Body of pancreas (tissue), 4 donors: ENCODE measurements at regions not wholly inside any gene's neighbourhood (a gene's known extent, or its start where the extent isn't known, plus 50 kb on each side); places are given as distances from the start of the nearest gene placed in this dataset.

Experiments used
- ATAC-seq: fragments of 150-250 bp; one replicate; pipeline ENCODE4 v1.9.1; 2016
- DNase-seq, 4 donors: peaks; one replicate each; pipeline ENCODE4 v3.0.0-alpha.2; 2019
- H3K27ac ChIP-seq, 4 donors: fragments of 200-600 bp; sonication (generic); 1 replicate in 3 of 4; 2 replicates in 1 of 4; pipeline versions ENCODE4 v1.5.1 to v1.6.1; 2016 to 2019; ENCODE audit warnings: mild to moderate bottlenecking in 1 of 4, mixed read lengths in 1 of 4, moderate library complexity in 1 of 4
- H3K27me3 ChIP-seq, 2 donors: fragments of 200-600 bp; sonication (generic); one replicate each; pipeline ENCODE4 v1.6.0; 2016; ENCODE audit warnings: mild to moderate bottlenecking in 1 of 2
- H3K36me3 ChIP-seq, 2 donors: fragments of 200-600 bp; sonication (generic); replicated peaks in 1 of 2; 2 replicates each; pipeline ENCODE4 v1.5.1; 2016; ENCODE audit warnings: low read depth in 2 of 2; ENCODE audit not compliant: insufficient read depth in 1 of 2
- H3K4me1 ChIP-seq: fragments of 200-600 bp; sonication (generic); one replicate; pipeline ENCODE4 v1.6.0; 2016
- H3K4me3 ChIP-seq, 2 donors: fragments of 200-600 bp; sonication (generic); 1 replicate in 1 of 2; 2 replicates in 1 of 2; pipeline ENCODE4 v1.5.1; 2016 to 2019
- H3K9me3 ChIP-seq, 3 donors: fragments of 200-600 bp; sonication (generic); 1 replicate in 2 of 3; 2 replicates in 1 of 3; pipeline ENCODE4 v1.5.1; 2016
- CTCF ChIP-seq, 7 experiments: fragments of 450-650 bp in 4 of 7; fragments of 200-600 bp in 3 of 7; sonication (generic) in 3 of 7; IDR thresholded peaks; one replicate each; pipeline ENCODE4 v1.5.1; 2016 to 2019; ENCODE audit warnings: antibody characterized with exemption in 7 of 7
- POLR2A ChIP-seq, 3 donors: fragments of 450-650 bp; IDR thresholded peaks; one replicate each; pipeline ENCODE4 v1.6.1; 2016; ENCODE audit warnings: antibody characterized with exemption in 3 of 3, mild to moderate bottlenecking in 2 of 3
- WGBS, 2 donors: methylation state at CpG; one replicate each; pipeline ENCODE4 v1.1.5; 2017; 5-methylcytosine and 5-hydroxymethylcytosine counted together
- intact Hi-C: fragments of 100-400 bp; cut with DNase I; formaldehyde crosslinking; loops from one replicate; pipeline ENCODE4 v1.15.1; 2023

DNA sequence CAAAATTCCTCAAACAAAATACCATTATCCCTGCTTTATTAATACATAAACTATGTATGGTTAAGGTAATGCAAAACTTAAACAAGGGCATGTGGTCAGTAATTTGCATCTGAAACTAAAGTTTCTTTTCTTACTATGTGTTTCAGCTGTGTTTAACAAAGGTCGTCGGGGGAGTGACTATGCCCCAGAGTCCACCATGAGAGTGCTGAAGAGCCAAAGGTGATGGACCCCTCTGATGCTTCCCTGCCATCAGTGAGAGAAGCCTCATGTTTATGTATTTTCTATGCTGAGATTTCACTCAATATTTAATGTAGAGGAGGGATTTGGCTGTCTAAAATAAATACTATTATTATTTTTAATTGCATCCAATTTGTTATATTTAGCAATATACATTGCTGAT is 707.2 kb upstream of the REG3G start:
- no peaks in the 10 kb centered on the region for H3K27me3 ChIP-seq
- 45 to 58% methylated on average over 2 of the region's 2 CpGs for WGBS, 2 donors
- TF ChIP-seq CTCF (IDR thresholded peaks at IDR 0.05), result no peak
- no peak for TF ChIP-seq POLR2A (IDR thresholded peaks at IDR 0.05)
- intact Hi-C loops, result no loop called here
- DNase-seq, result no peak
- no peak overlapping the region for H3K27ac ChIP-seq
- no peaks in the 10 kb centered on the region for H3K36me3 ChIP-seq
- no peak overlapping the region for H3K4me3 ChIP-seq
- ATAC-seq, result no peak
- H3K4me1 ChIP-seq, result no peaks in the 10 kb centered on the region
- H3K9me3 ChIP-seq, result no peaks in the 10 kb centered on the region

DNA sequence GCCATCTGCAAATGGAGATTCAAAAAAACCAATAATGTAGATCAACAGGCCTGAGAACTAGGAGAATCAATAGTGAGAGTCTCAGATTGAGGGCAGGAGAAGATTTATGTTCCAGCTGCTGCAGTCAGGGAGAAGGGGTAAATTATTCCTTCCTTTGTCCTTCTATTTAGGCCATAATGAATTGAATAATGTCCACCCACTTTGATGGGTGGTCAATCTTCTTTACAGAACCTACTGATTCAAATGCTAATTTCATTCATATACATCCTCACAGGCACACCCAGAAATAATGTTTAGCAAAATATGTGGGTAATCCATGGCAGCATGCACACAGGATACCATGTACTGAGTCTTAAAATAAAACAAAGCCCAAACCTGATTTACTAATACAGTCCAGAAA is 695.3 kb upstream of the REG3G start:
- DNase-seq, result no peak

GRCh38 chr2:78351208-78351607 is 674.3 kb upstream of the REG3G start:
- H3K4me1 ChIP-seq, result no peaks in the 10 kb centered on the region
- no peaks in the 10 kb centered on the region for H3K36me3 ChIP-seq
- H3K4me3 ChIP-seq, result no peak overlapping the region
- intact Hi-C loops, result no loop called here
- no peak overlapping the region for H3K27ac ChIP-seq
- 30 to 37% methylated on average over 3 of the region's 3 CpGs for WGBS, 2 donors
- DNase-seq, result no peak
- H3K9me3 ChIP-seq, result no peaks in the 10 kb centered on the region
- ATAC-seq, result no peak
- peak in 3 of 7 experiments; percentile 10 to 26 (median 18) for TF ChIP-seq CTCF (IDR thresholded peaks at IDR 0.05)
- TF ChIP-seq POLR2A (IDR thresholded peaks at IDR 0.05), result no peak
- no peaks in the 10 kb centered on the region for H3K27me3 ChIP-seq

More for the DNA sequence above, 695.3 kb upstream of the REG3G start:
- intact Hi-C loops, result no loop called here
- TF ChIP-seq POLR2A (IDR thresholded peaks at IDR 0.05) (no peak), CTCF (IDR thresholded peaks at IDR 0.05) (no peak)
- no peaks in the 10 kb centered on the region for H3K27me3 ChIP-seq
- H3K4me3 ChIP-seq, result no peak overlapping the region
- no peaks in the 10 kb centered on the region for H3K36me3 ChIP-seq
- no peak overlapping the region for H3K27ac ChIP-seq
- no peaks in the 10 kb centered on the region for H3K4me1 ChIP-seq
- ATAC-seq, result no peak
- H3K9me3 ChIP-seq, result no peaks in the 10 kb centered on the region

DNA sequence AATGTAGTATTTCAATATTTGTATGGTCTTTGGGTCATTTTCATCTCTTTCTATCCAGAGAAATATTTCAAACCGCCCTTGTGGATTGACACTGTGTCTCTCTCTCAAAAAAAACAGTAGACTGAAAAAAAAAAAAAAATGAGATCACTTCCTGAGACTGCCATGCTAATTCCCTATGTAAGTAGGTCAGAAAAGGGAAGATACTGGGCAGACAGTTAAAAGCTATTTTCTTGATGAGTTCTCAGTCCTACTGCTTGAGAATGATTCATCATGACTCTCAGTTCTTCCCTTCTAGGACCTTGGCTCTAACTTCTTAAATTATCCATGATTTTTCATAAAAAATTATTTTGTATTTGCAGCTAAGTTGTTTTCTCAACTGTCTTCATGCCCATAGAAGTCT is 672.3 kb upstream of the REG3G start:
- TF ChIP-seq POLR2A (IDR thresholded peaks at IDR 0.05) (no peak), CTCF (IDR thresholded peaks at IDR 0.05) (no peak)
- H3K4me3 ChIP-seq, result no peak overlapping the region
- 62 to 68% methylated on average over 1 of the region's 1 CpG for WGBS, 2 donors
- ATAC-seq (no peak), DNase-seq (no peak)
- no peaks in the 10 kb centered on the region for H3K36me3 ChIP-seq
- H3K27me3 ChIP-seq, result no peaks in the 10 kb centered on the region
- H3K4me1 ChIP-seq, result no peaks in the 10 kb centered on the region
- intact Hi-C loops, result no loop called here
- no peak overlapping the region for H3K27ac ChIP-seq
- H3K9me3 ChIP-seq, result no peaks in the 10 kb centered on the region

DNA sequence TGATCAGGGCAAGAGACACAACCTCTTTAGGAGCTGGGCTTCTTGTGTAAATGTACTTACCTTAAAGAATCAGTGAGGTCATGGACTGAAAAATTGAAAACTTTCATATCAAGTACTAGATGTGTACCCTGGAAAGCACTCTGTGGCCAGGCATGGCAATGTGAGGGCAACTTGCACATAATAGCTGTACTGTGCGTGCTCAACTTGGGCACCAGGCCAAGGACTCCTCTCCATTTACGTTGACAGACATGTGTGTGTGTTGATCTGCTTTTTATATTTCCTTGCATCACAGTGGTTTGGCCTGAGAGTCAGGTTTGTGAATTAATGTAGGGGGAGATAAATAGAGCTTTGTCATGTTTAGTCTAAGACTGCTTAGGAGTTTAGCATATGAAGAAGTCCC is 669.5 kb upstream of the REG3G start:
- intact Hi-C loops, result no loop called here
- Histone ChIP-seq H3K27ac (no peak overlapping the region), H3K36me3 (no peaks in the 10 kb centered on the region), H3K9me3 (no peaks in the 10 kb centered on the region), H3K4me1 (no peaks in the 10 kb centered on the region), H3K4me3 (no peak overlapping the region), H3K27me3 (no peaks in the 10 kb centered on the region)
- WGBS, 2 donors, result 46 to 54% methylated on average over 2 of the region's 2 CpGs
- TF ChIP-seq POLR2A (IDR thresholded peaks at IDR 0.05), result no peak
- no peak for TF ChIP-seq CTCF (IDR thresholded peaks at IDR 0.05)
- ATAC-seq, result no peak
- no peak for DNase-seq
